ENCODE measurements at regions not wholly inside any gene's neighbourhood (a gene's known extent, or its start where the extent isn't known, plus 50 kb on each side); places are given as distances from the start of the nearest gene placed in this dataset.

DNA sequence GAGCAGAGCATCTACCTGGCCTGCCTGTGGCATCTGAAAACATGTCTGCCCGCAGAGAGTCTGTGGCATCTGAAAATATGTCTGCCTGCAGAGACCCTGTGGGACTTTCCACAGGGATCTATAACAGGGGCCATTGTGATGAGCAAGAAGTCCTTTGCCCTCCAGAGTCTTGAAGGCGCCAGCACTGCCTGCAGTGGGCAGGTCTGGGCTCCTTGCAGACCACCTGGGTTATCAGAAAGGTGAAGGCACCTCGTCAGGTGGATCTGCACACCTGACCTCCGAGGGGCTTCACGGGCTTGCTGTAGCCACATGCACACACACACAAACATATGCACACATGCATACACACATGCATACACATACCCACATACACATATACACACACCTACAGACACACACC is 189.5 kb upstream of the HDAC4 start:
- Histone ChIP-seq H3K27ac (ENCODE audit: insufficient read depth, low read depth, low read length, poor library complexity, severe bottlenecking) (no peak overlapping the region), H3K4me1 (ENCODE audit: control insufficient read depth, insufficient read depth, low read length) (peaks cover 7% of the 10 kb centered on the region), H3K27me3 (ENCODE audit: control insufficient read depth, insufficient read depth, low read length, poor library complexity, severe bottlenecking) (no peaks in the 10 kb centered on the region), H3K4me3 (ENCODE audit: insufficient read depth, low read depth, low read length) (no peak overlapping the region), H3K36me3 (ENCODE audit: control insufficient read depth, insufficient read depth, low read length) (no peaks in the 10 kb centered on the region), H3K9me3 (ENCODE audit: control insufficient read depth, low read length) (no peaks in the 10 kb centered on the region)
- WGBS, 2 experiments = 90 to 93% methylated on average over 5 of the region's 5 CpGs

- 93% methylated on average over 10 of the region's 10 CpGs for WGBS, 2 experiments
These were observed 189.0 kb upstream of the HDAC4 start for GRCh38 chr2:239589833-239590232.

DNA sequence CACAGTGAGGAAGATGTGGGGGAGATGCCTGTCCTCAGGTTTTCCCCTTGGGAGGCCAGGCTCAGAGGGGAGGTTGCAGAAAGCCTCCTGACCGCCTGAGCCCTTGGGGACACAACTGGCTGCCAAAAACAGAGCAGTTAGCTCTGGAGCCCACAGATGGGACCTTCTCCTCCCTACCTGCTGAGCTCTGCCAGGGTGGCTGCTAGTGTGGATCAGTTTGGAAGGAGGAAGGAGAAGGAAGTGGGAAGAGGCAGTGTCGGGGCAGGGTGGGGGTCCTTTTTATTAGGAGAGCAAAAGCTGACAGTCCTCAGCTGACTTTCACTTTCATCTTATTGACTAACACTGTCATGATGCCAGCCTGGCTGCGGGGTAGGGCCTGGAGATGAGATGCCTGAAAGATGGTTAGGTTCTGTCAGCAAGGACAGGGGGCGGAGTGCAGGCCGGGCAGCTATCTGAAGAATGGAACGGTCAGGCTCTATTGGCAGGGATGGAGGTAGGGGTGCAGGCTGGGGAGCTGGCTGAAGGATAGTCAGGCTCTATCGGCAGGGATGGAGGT is 188.5 kb upstream of the HDAC4 start:
- WGBS, 2 experiments = 92 to 95% methylated on average over 7 of the region's 7 CpGs
- Histone ChIP-seq H3K27ac (ENCODE audit: insufficient read depth, low read depth, low read length, poor library complexity, severe bottlenecking) (no peak overlapping the region), H3K9me3 (ENCODE audit: control insufficient read depth, low read length) (no peaks in the 10 kb centered on the region), H3K4me1 (ENCODE audit: control insufficient read depth, insufficient read depth, low read length) (peaks cover 6% of the 10 kb centered on the region), H3K27me3 (ENCODE audit: control insufficient read depth, insufficient read depth, low read length, poor library complexity, severe bottlenecking) (no peaks in the 10 kb centered on the region), H3K4me3 (ENCODE audit: insufficient read depth, low read depth, low read length) (no peak overlapping the region), H3K36me3 (ENCODE audit: control insufficient read depth, insufficient read depth, low read length) (no peaks in the 10 kb centered on the region)

More at GRCh38 chr2:239589833-239590232, 189.0 kb upstream of the HDAC4 start:
- H3K36me3 ChIP-seq (ENCODE audit: control insufficient read depth, insufficient read depth, low read length) = no peaks in the 10 kb centered on the region
- no peak overlapping the region for H3K27ac ChIP-seq (ENCODE audit: insufficient read depth, low read depth, low read length, poor library complexity, severe bottlenecking)
- H3K4me3 ChIP-seq (ENCODE audit: insufficient read depth, low read depth, low read length) = no peak overlapping the region
- no peaks in the 10 kb centered on the region for H3K9me3 ChIP-seq (ENCODE audit: control insufficient read depth, low read length)
- H3K27me3 ChIP-seq (ENCODE audit: control insufficient read depth, insufficient read depth, low read length, poor library complexity, severe bottlenecking) = no peaks in the 10 kb centered on the region
- H3K4me1 ChIP-seq (ENCODE audit: control insufficient read depth, insufficient read depth, low read length) = peaks cover 7% of the 10 kb centered on the region

DNA sequence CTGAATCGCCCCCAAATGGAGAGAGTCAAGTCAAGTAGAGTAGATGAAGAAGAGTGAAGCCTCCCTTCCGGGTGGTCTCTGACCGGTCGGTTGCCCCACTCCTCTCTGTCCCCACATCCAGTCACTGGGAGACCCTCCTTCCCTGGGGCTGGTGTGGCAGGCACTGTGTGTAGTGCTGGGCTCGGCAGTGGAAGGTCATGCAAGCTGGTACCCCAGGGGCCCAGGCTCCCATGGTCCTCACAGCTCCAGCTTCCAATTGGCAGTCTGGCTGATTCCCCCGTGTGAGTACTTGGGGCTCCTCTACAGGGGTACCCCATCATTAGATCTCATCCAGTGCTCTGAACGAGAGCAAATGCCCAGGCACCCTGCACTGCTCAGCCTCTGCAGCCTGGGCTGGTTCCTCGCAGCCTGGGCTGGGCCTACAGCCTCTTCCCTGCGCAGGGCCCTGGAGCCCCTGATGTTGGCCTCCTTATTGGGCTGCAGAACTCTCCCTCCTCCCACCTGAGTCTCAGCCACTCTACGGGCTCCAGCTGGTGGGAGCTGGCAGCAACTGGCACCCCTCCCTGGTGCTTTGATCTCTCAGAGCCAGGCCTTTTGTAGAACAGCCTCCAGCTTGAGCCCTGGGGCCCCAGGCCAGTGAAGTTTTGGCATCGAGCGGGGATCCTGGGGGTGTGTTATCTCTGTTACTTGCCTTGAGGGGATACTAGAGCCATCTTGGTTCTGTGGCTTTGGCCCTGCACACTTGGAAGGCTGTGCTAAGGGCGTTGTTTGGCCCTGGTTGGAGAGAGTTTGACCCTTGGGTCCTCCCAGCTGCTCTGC is 187.8 kb upstream of the HDAC4 start:
- 93 to 95% methylated on average over 13 of the region's 13 CpGs for WGBS, 2 experiments
- no peak overlapping the region for H3K4me3 ChIP-seq (ENCODE audit: insufficient read depth, low read depth, low read length)
- no peaks in the 10 kb centered on the region for H3K9me3 ChIP-seq (ENCODE audit: control insufficient read depth, low read length)
- no peaks in the 10 kb centered on the region for H3K36me3 ChIP-seq (ENCODE audit: control insufficient read depth, insufficient read depth, low read length)
- H3K4me1 ChIP-seq (ENCODE audit: control insufficient read depth, insufficient read depth, low read length) = peaks cover 5% of the 10 kb centered on the region
- no peaks in the 10 kb centered on the region for H3K27me3 ChIP-seq (ENCODE audit: control insufficient read depth, insufficient read depth, low read length, poor library complexity, severe bottlenecking)
- no peak overlapping the region for H3K27ac ChIP-seq (ENCODE audit: insufficient read depth, low read depth, low read length, poor library complexity, severe bottlenecking)

GRCh38 chr2:239587841-239588240 is 187.0 kb upstream of the HDAC4 start:
- H3K27ac ChIP-seq (ENCODE audit: insufficient read depth, low read depth, low read length, poor library complexity, severe bottlenecking) = no peak overlapping the region
- no peak overlapping the region for H3K4me3 ChIP-seq (ENCODE audit: insufficient read depth, low read depth, low read length)
- H3K36me3 ChIP-seq (ENCODE audit: control insufficient read depth, insufficient read depth, low read length) = no peaks in the 10 kb centered on the region
- no peaks in the 10 kb centered on the region for H3K27me3 ChIP-seq (ENCODE audit: control insufficient read depth, insufficient read depth, low read length, poor library complexity, severe bottlenecking)
- WGBS, 2 experiments = 92 to 94% methylated on average over 14 of the region's 14 CpGs
- H3K4me1 ChIP-seq (ENCODE audit: control insufficient read depth, insufficient read depth, low read length) = peaks cover 5% of the 10 kb centered on the region
- no peaks in the 10 kb centered on the region for H3K9me3 ChIP-seq (ENCODE audit: control insufficient read depth, low read length)

DNA sequence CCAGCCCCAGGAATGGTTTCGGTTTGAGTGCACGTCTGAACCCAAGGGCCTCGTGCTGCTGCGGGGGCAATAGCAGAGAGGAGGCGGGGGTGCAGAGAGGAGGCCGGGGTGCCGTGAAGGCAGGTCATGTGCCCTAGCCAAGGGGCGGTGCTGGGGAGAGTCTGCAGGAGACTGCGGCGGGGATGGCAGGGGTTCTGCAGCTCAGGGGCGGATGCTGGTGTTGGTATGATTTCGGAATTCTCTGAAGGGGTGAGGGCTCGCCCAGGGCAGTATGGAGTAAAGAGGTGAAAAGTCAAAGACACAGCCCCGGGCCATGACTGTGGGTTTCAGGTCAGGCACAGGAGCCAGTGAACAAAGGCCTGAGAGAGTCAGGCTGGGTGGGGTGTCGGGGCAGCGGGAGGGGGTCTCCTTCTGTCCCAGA is 186.5 kb upstream of the HDAC4 start:
- Histone ChIP-seq H3K27ac (ENCODE audit: insufficient read depth, low read depth, low read length, poor library complexity, severe bottlenecking) (no peak overlapping the region), H3K4me3 (ENCODE audit: insufficient read depth, low read depth, low read length) (no peak overlapping the region), H3K27me3 (ENCODE audit: control insufficient read depth, insufficient read depth, low read length, poor library complexity, severe bottlenecking) (no peaks in the 10 kb centered on the region), H3K36me3 (ENCODE audit: control insufficient read depth, insufficient read depth, low read length) (no peaks in the 10 kb centered on the region), H3K9me3 (ENCODE audit: control insufficient read depth, low read length) (no peaks in the 10 kb centered on the region), H3K4me1 (ENCODE audit: control insufficient read depth, insufficient read depth, low read length) (peaks cover 5% of the 10 kb centered on the region)
- 91 to 92% methylated on average over 16 of the region's 16 CpGs for WGBS, 2 experiments

GRCh38 chr2:239586651-239587310 is 186.0 kb upstream of the HDAC4 start:
- H3K36me3 ChIP-seq (ENCODE audit: control insufficient read depth, insufficient read depth, low read length) = no peaks in the 10 kb centered on the region
- no peak overlapping the region for H3K4me3 ChIP-seq (ENCODE audit: insufficient read depth, low read depth, low read length)
- peaks cover 5% of the 10 kb centered on the region for H3K4me1 ChIP-seq (ENCODE audit: control insufficient read depth, insufficient read depth, low read length)
- WGBS, 2 experiments = 92 to 95% methylated on average over 22 of the region's 22 CpGs
- no peaks in the 10 kb centered on the region for H3K27me3 ChIP-seq (ENCODE audit: control insufficient read depth, insufficient read depth, low read length, poor library complexity, severe bottlenecking)
- H3K27ac ChIP-seq (ENCODE audit: insufficient read depth, low read depth, low read length, poor library complexity, severe bottlenecking) = no peak overlapping the region
- H3K9me3 ChIP-seq (ENCODE audit: control insufficient read depth, low read length) = no peaks in the 10 kb centered on the region

DNA sequence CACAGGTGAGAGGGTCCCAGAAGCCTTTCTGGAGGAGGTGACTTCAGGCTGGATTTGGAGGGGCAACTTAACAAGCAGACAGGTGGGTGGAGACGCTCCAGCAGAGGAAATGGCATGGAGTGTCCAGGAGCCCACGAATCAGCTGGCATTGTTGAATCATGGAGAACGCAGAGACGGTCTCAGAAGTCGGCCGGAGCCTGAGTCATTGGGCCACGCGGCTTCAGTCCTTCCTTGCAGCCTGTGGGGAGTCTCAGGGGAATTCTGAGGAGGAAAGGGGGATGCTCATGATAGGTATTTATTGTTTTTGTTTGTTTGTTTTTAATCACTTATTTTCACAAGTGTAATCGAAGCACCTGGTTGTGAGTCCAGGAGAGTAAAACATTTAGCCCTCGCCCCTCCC is 184.6 kb upstream of the HDAC4 start:
- Histone ChIP-seq H3K4me3 (ENCODE audit: insufficient read depth, low read depth, low read length) (no peak overlapping the region), H3K36me3 (ENCODE audit: control insufficient read depth, insufficient read depth, low read length) (no peaks in the 10 kb centered on the region), H3K9me3 (ENCODE audit: control insufficient read depth, low read length) (no peaks in the 10 kb centered on the region), H3K27ac (ENCODE audit: insufficient read depth, low read depth, low read length, poor library complexity, severe bottlenecking) (no peak overlapping the region), H3K27me3 (ENCODE audit: control insufficient read depth, insufficient read depth, low read length, poor library complexity, severe bottlenecking) (no peaks in the 10 kb centered on the region), H3K4me1 (ENCODE audit: control insufficient read depth, insufficient read depth, low read length) (peaks cover 5% of the 10 kb centered on the region)
- WGBS, 2 experiments = 79 to 80% methylated on average over 10 of the region's 10 CpGs

GRCh38 chr2:239584986-239585385 is 184.2 kb upstream of the HDAC4 start:
- no peak overlapping the region for H3K27ac ChIP-seq (ENCODE audit: insufficient read depth, low read depth, low read length, poor library complexity, severe bottlenecking)
- H3K4me3 ChIP-seq (ENCODE audit: insufficient read depth, low read depth, low read length) = no peak overlapping the region
- no peaks in the 10 kb centered on the region for H3K9me3 ChIP-seq (ENCODE audit: control insufficient read depth, low read length)
- H3K36me3 ChIP-seq (ENCODE audit: control insufficient read depth, insufficient read depth, low read length) = no peaks in the 10 kb centered on the region
- H3K4me1 ChIP-seq (ENCODE audit: control insufficient read depth, insufficient read depth, low read length) = peaks cover 5% of the 10 kb centered on the region
- H3K27me3 ChIP-seq (ENCODE audit: control insufficient read depth, insufficient read depth, low read length, poor library complexity, severe bottlenecking) = no peaks in the 10 kb centered on the region
- 66 to 70% methylated on average over 3 of the region's 3 CpGs for WGBS, 2 experiments
